ENCODE measurements at regions not wholly inside any gene's neighbourhood (a gene's known extent, or its start where the extent isn't known, plus 50 kb on each side); places are given as distances from the start of the nearest gene placed in this dataset.

DNA sequence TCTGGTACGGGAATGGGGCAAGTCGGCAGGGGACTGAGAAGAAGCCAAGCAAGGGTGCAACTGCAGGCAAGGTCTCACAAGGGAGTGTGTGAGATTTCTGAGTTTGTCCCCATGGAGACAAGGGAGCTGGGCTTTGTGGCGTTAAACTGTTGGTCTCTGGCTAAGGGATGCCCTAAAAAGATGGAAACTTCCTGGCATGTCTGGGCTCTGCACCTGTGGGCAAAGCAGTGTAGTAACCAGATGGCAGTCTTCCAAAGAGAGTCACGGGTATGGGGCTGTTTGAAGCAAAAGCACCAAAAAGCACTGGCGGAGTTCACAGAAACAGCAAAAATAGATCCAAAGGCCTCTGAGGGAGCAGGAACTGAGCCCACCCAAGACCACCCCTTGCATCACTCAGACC lies 104.8 kb upstream of the SLC44A3 start:
- no peak overlapping the region for H3K27ac ChIP-seq
- no peak for TF ChIP-seq ZFX (IDR thresholded peaks at IDR 0.05; ENCODE audit: borderline replicate concordance)
- TF ChIP-seq, protein P1, sequence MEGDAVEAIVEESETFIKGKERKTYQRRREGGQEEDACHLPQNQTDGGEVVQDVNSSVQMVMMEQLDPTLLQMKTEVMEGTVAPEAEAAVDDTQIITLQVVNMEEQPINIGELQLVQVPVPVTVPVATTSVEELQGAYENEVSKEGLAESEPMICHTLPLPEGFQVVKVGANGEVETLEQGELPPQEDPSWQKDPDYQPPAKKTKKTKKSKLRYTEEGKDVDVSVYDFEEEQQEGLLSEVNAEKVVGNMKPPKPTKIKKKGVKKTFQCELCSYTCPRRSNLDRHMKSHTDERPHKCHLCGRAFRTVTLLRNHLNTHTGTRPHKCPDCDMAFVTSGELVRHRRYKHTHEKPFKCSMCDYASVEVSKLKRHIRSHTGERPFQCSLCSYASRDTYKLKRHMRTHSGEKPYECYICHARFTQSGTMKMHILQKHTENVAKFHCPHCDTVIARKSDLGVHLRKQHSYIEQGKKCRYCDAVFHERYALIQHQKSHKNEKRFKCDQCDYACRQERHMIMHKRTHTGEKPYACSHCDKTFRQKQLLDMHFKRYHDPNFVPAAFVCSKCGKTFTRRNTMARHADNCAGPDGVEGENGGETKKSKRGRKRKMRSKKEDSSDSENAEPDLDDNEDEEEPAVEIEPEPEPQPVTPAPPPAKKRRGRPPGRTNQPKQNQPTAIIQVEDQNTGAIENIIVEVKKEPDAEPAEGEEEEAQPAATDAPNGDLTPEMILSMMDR (IDR thresholded peaks at IDR 0.05): no peak

DNA sequence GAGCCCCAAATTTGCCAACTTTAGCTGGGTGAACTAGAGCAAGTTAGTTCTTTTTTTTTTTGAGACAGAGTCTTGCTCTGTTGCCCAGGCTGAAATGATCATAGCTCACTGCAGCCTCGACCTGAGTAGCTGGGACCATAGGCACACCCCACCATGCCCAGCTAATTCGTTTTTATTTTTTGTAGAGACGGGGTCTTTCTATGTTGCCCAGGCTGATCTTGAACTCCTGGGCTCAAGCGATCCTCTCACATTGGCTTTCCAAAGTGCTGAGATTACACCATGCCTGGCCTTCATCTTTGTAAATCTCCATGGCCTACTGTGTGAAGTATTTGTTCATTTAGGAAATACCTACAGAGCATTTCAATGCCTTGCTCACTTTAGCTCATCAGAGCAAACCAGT lies 105.6 kb upstream of the SLC44A3 start:
- no peak for TF ChIP-seq ZFX (IDR thresholded peaks at IDR 0.05; ENCODE audit: borderline replicate concordance)
- TF ChIP-seq, protein P1 (IDR thresholded peaks at IDR 0.05): no peak
- no peak overlapping the region for H3K27ac ChIP-seq

DNA sequence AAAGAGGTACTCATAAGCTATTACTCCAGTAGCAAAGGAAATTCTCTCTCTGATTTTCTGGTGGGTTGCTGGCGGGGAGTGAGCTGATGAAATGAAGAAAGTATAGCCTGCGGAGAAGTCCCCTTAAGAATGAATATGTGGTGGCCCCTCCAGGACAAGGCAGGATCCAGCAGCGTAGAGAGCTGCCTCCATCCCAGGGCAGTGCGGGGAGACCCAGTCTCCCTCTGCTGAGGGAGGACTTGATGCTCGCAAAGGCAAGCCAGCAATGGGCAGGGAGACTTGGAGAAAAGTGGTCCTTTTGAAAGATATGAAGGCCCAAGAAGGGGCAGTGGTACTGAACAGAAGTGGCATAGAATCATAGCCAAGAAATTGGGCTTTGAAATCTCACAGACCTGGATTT lies 106.0 kb upstream of the SLC44A3 start:
- TF ChIP-seq, protein P1 (IDR thresholded peaks at IDR 0.05): no peak
- no peak for TF ChIP-seq ZFX (IDR thresholded peaks at IDR 0.05; ENCODE audit: borderline replicate concordance)
- H3K27ac ChIP-seq: no peak overlapping the region

DNA sequence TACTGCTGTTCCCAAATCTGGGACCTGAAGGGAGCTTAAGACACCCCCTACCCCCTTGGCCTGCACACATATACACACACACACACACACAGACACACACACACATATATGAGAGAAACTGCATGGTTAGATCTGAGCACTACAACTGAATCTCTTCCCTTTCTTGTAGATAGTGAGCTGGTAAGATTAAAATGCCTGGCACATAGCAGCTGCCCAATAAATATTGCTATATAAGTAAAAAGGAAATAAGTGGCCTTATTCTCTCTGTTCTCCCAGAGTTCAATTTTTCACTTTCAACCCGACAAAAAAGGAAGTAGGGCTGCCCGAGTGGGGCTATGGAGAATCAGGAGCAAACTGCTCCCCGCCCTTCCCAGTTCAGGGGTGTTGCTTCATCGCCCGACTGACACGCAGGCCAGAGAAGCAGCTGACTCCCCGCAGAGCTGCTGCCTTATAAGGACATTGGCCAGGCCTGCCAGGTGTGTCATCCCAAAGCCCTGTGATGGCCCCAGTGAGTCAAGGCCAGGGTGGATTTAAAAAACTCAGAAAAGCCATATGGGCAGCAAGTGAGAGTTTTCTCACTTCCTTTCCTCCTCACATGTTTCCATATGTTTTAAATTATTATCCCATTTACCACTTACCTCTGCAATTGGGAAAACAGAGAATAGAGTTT lies 106.5 kb upstream of the SLC44A3 start:
- H3K27ac ChIP-seq: no peak overlapping the region
- no peak for TF ChIP-seq ZFX (IDR thresholded peaks at IDR 0.05; ENCODE audit: borderline replicate concordance)
- TF ChIP-seq, protein P1 (IDR thresholded peaks at IDR 0.05): no peak

DNA sequence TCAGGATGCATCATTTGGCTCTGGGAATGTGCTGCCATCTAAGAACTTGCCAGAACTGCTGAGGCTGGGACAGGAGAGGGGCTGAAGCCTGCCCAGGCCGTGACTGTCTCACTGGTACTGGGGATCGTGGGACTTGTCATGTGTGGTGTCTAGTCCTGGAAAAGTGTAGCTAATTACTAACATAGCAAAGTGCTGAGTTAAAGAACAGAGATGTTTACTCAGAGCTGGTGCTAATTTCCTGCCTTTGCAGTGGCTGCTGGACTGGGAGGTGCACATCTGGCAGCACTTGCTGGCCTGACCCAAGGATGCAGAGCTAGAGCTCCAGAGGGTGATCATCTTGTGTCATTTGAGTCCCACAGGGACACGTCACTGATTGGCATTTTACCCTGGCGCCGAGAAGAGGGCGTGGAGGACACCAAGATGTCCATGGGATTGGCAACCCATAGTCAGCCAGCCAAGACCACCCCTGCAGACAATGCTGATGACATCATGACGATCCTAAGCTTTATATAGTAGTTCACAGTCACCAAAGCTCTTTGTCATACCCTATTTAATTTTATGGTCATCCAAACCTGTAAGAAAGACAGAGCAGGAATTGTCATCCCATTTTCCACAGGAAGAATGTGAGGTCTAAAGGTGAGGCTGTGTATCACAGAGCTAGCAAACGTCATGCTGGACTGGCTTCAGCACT lies 110.1 kb upstream of the SLC44A3 start:
- TF ChIP-seq, protein P1 (IDR thresholded peaks at IDR 0.05): no peak
- no peak for TF ChIP-seq ZFX (IDR thresholded peaks at IDR 0.05; ENCODE audit: borderline replicate concordance)
- no peak overlapping the region for H3K27ac ChIP-seq

DNA sequence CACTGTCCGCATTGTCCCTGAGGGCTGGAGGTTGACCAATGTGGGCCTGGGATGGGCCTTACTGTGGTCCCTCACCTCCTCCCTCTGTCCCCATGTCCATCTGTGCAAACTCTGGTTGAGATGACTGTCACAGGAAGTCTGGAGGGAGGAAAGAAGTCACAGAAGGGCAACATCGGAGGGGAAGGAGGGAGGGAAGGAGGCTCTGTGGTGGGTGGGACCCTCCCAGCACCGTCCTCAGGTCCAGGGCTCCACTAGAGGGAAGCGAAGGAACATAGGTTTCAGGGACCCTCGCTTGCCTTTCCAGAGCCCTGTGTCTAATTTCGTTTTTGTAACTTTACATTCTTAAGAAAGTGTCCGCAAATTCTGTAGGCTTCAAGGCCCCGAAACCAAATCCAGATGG lies 111.3 kb upstream of the SLC44A3 start:
- no peak overlapping the region for H3K27ac ChIP-seq
- TF ChIP-seq, protein P1 (IDR thresholded peaks at IDR 0.05): no peak
- TF ChIP-seq ZFX (IDR thresholded peaks at IDR 0.05; ENCODE audit: borderline replicate concordance): no peak

DNA sequence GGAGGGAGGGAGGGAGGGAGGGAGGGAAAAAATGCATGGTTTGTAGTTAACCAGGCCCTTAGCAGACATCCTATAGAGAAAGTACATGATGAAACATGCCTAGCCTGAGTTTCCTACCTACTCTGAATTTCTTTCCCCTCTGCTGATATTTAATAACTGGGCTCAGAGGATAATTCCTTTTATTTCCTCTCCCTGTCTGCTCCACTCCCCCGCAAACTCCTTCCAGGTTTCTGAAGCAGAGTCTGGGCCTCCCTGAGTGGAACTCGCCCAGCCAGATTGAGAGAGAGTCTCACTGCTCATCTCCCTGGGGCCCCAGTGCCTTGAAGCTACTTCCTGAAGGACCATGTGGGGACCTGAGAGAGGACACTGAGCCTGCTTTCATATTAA lies 111.9 kb upstream of the SLC44A3 start:
- TF ChIP-seq, protein P1 (IDR thresholded peaks at IDR 0.05): no peak
- no peak for TF ChIP-seq ZFX (IDR thresholded peaks at IDR 0.05; ENCODE audit: borderline replicate concordance)

More for the DNA sequence above, 111.9 kb upstream of the SLC44A3 start:
- no peak overlapping the region for H3K27ac ChIP-seq

Measured in 22Rv1 (cell line).